ENCODE measurements at regions not wholly inside any gene's neighbourhood (a gene's known extent, or its start where the extent isn't known, plus 50 kb on each side); places are given as distances from the start of the nearest gene placed in this dataset.

GRCh38 chr3:63124090-63124489 is 154.0 kb upstream of the SYNPR start:
- Histone ChIP-seq H3K4me1 (ENCODE audit: control insufficient read depth in 2 of 3, insufficient read depth in 2 of 3, low read depth in 1 of 3, low read length in 3 of 3) (no peaks in the 10 kb centered on the region), H3K27me3 (ENCODE audit: control insufficient read depth, insufficient read depth, low read length) (no peaks in the 10 kb centered on the region), H3K27ac (ENCODE audit: low read depth in 2 of 2, low read length in 2 of 2) (no peak overlapping the region), H3K9me3 (ENCODE audit: control insufficient read depth in 2 of 3, insufficient read depth in 1 of 3, low read length in 3 of 3) (no peaks in the 10 kb centered on the region), H3K9ac (ENCODE audit: low read length in 3 of 3) (no peak overlapping the region), H3K4me3 (ENCODE audit: low read length in 3 of 3) (no peak overlapping the region), H3K36me3 (ENCODE audit: control insufficient read depth in 2 of 3, insufficient read depth in 3 of 3, low read length in 3 of 3) (no peaks in the 10 kb centered on the region)
- DNase-seq (no peak), FAIRE-seq (no peak)
- intact Hi-C loops (cut with DNase I): no loop called here
- TF ChIP-seq, protein P1, sequence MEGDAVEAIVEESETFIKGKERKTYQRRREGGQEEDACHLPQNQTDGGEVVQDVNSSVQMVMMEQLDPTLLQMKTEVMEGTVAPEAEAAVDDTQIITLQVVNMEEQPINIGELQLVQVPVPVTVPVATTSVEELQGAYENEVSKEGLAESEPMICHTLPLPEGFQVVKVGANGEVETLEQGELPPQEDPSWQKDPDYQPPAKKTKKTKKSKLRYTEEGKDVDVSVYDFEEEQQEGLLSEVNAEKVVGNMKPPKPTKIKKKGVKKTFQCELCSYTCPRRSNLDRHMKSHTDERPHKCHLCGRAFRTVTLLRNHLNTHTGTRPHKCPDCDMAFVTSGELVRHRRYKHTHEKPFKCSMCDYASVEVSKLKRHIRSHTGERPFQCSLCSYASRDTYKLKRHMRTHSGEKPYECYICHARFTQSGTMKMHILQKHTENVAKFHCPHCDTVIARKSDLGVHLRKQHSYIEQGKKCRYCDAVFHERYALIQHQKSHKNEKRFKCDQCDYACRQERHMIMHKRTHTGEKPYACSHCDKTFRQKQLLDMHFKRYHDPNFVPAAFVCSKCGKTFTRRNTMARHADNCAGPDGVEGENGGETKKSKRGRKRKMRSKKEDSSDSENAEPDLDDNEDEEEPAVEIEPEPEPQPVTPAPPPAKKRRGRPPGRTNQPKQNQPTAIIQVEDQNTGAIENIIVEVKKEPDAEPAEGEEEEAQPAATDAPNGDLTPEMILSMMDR (IDR thresholded peaks at IDR 0.05; ENCODE audit: borderline replicate concordance, extremely low read depth, insufficient read depth): no peak

- H3K9me3 ChIP-seq (ENCODE audit: control insufficient read depth in 2 of 3, insufficient read depth in 1 of 3, low read length in 3 of 3): no peaks in the 10 kb centered on the region
- intact Hi-C loops (cut with DNase I): no loop called here
- TF ChIP-seq, protein P1 (IDR thresholded peaks at IDR 0.05; ENCODE audit: borderline replicate concordance, extremely low read depth, insufficient read depth): no peak
- H3K4me1 ChIP-seq (ENCODE audit: control insufficient read depth in 2 of 3, insufficient read depth in 2 of 3, low read depth in 1 of 3, low read length in 3 of 3): no peaks in the 10 kb centered on the region
- no peaks in the 10 kb centered on the region for H3K27me3 ChIP-seq (ENCODE audit: control insufficient read depth, insufficient read depth, low read length)
- no peak overlapping the region for H3K9ac ChIP-seq (ENCODE audit: low read length in 3 of 3)
- no peaks in the 10 kb centered on the region for H3K36me3 ChIP-seq (ENCODE audit: control insufficient read depth in 2 of 3, insufficient read depth in 3 of 3, low read length in 3 of 3)
- no peak overlapping the region for H3K4me3 ChIP-seq (ENCODE audit: low read length in 3 of 3)
- DNase-seq: no peak
- no peak overlapping the region for H3K27ac ChIP-seq (ENCODE audit: low read depth in 2 of 2, low read length in 2 of 2)
- no peak for FAIRE-seq
These were observed 151.6 kb upstream of the SYNPR start for GRCh38 chr3:63126530-63126929.

DNA sequence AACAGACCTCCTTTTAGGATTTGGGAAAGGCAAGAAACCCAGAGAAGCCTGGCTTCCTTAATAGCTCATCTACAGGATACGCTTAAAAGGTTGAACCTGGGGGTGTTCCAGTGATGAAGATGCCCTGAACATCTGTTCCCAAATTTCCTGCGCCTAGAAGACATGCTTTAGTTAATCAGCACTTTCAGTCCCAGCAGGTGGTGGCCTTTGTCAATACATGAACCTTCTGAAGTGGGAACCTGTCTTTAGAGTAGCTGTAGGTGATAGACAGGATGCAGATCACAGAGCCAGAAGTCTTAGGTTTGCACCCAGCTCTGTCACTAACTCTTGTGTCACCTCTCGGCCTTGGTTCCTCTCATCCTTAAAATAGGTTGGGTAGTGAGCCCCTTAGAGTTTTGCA is 149.7 kb upstream of the SYNPR start:
- Histone ChIP-seq H3K9ac (ENCODE audit: low read length in 3 of 3) (no peak overlapping the region), H3K36me3 (ENCODE audit: control insufficient read depth in 2 of 3, insufficient read depth in 3 of 3, low read length in 3 of 3) (no peaks in the 10 kb centered on the region), H3K4me1 (ENCODE audit: control insufficient read depth in 2 of 3, insufficient read depth in 2 of 3, low read depth in 1 of 3, low read length in 3 of 3) (no peaks in the 10 kb centered on the region), H3K9me3 (ENCODE audit: control insufficient read depth in 2 of 3, insufficient read depth in 1 of 3, low read length in 3 of 3) (no peaks in the 10 kb centered on the region), H3K27me3 (ENCODE audit: control insufficient read depth, insufficient read depth, low read length) (no peaks in the 10 kb centered on the region), H3K4me3 (ENCODE audit: low read length in 3 of 3) (no peak overlapping the region), H3K27ac (ENCODE audit: low read depth in 2 of 2, low read length in 2 of 2) (no peak overlapping the region)
- DNase-seq: no peak
- TF ChIP-seq, protein P1 (IDR thresholded peaks at IDR 0.05; ENCODE audit: borderline replicate concordance, extremely low read depth, insufficient read depth): no peak
- intact Hi-C loops (cut with DNase I): no loop called here
- FAIRE-seq: no peak

GRCh38 chr3:63130625-63131024 is 147.5 kb upstream of the SYNPR start:
- H3K9ac ChIP-seq (ENCODE audit: low read length in 3 of 3): no peak overlapping the region
- H3K27me3 ChIP-seq (ENCODE audit: control insufficient read depth, insufficient read depth, low read length): no peaks in the 10 kb centered on the region
- no peaks in the 10 kb centered on the region for H3K9me3 ChIP-seq (ENCODE audit: control insufficient read depth in 2 of 3, insufficient read depth in 1 of 3, low read length in 3 of 3)
- FAIRE-seq: no peak
- no peaks in the 10 kb centered on the region for H3K4me1 ChIP-seq (ENCODE audit: control insufficient read depth in 2 of 3, insufficient read depth in 2 of 3, low read depth in 1 of 3, low read length in 3 of 3)
- TF ChIP-seq, protein P1 (IDR thresholded peaks at IDR 0.05; ENCODE audit: borderline replicate concordance, extremely low read depth, insufficient read depth): no peak
- no peak overlapping the region for H3K27ac ChIP-seq (ENCODE audit: low read depth in 2 of 2, low read length in 2 of 2)
- intact Hi-C loops (cut with DNase I): no loop called here
- DNase-seq: no peak
- H3K36me3 ChIP-seq (ENCODE audit: control insufficient read depth in 2 of 3, insufficient read depth in 3 of 3, low read length in 3 of 3): no peaks in the 10 kb centered on the region
- H3K4me3 ChIP-seq (ENCODE audit: low read length in 3 of 3): no peak overlapping the region
